ENCODE measurements at regions not wholly inside any gene's neighbourhood (a gene's known extent, or its start where the extent isn't known, plus 50 kb on each side); places are given as distances from the start of the nearest gene placed in this dataset.

- no peaks in the 10 kb centered on the region for H3K27me3 ChIP-seq (ENCODE audit: insufficient read depth)
- H3K4me1 ChIP-seq (ENCODE audit: control insufficient read depth in 1 of 2, insufficient read depth in 2 of 2, low read depth in 1 of 2, low read length in 1 of 2): 0 out of 4 replicates have a peak, but pooled peaks cover 0 to 5% of the 10 kb centered on the region in 2 experiments
- WGBS (ENCODE audit: low lambda C conversion rate): 70% methylated on average over 5 of the region's 5 CpGs
- H4K20me1 ChIP-seq (ENCODE audit: insufficient read depth): no peaks in the 10 kb centered on the region
- no peak overlapping the region for H3K4me3 ChIP-seq (ENCODE audit: low read depth in 2 of 2, low read length in 1 of 2)
- H3K36me3 ChIP-seq (replicated peaks in 1 of 2; ENCODE audit: control insufficient read depth in 1 of 2, insufficient read depth in 2 of 2, low read length in 1 of 2): no peaks in the 10 kb centered on the region
- H3K9me3 ChIP-seq: no peaks in the 10 kb centered on the region
- H2AFZ ChIP-seq (ENCODE audit: low read depth): no peak overlapping the region
- DNase-seq: no peak
- H3K4me2 ChIP-seq: no peak overlapping the region
- H3K79me2 ChIP-seq (ENCODE audit: insufficient read depth): no peaks in the 10 kb centered on the region
- peaks cover 10% of the 10 kb centered on the region for H3F3A ChIP-seq (replicated peaks; ENCODE audit: insufficient read depth)
- TF ChIP-seq GABPA (IDR thresholded peaks at IDR 0.05; ENCODE audit: low read depth) (no peak), TCF12 (IDR thresholded peaks at IDR 0.05) (no peak), RXRA (IDR thresholded peaks at IDR 0.05; ENCODE audit: borderline replicate concordance, low read depth) (no peak), FOSL2 (IDR thresholded peaks at IDR 0.05; ENCODE audit: borderline replicate concordance, low read depth) (no peak), FOXJ3 (CRISPR knock-in tag; IDR thresholded peaks at IDR 0.05) (no peak), FOXM1 (IDR thresholded peaks at IDR 0.05; ENCODE audit: low read depth) (no peak), PBX3 (IDR thresholded peaks at IDR 0.05) (no peak), GATA2 (CRISPR knock-in tag; IDR thresholded peaks at IDR 0.05) (no peak), RAD21 (IDR thresholded peaks at IDR 0.05; ENCODE audit: low read length) (no peak), JUND (IDR thresholded peaks at IDR 0.05) (no peak)
- ChIA-PET CTCF (no interaction called here), POLR2A (no interaction called here)
- no peak overlapping the region for H3K27ac ChIP-seq (ENCODE audit: low read depth in 2 of 2, low read length in 1 of 2)
- no peaks in the 10 kb centered on the region; the same call in 1 of the 2 replicates for H3K9me2 ChIP-seq
- no peak overlapping the region for H3K9ac ChIP-seq
Measured at GRCh38 chr12:25328072-25328712, 77.5 kb upstream of the KRAS start.

GRCh38 chr12:25327321-25327720 is 76.6 kb upstream of the KRAS start:
- Histone ChIP-seq H4K20me1 (ENCODE audit: insufficient read depth) (no peaks in the 10 kb centered on the region), H3F3A (replicated peaks; ENCODE audit: insufficient read depth) (peaks cover 7% of the 10 kb centered on the region), H3K4me2 (no peak overlapping the region), H3K36me3 (replicated peaks in 1 of 2; ENCODE audit: control insufficient read depth in 1 of 2, insufficient read depth in 2 of 2, low read length in 1 of 2) (no peaks in the 10 kb centered on the region), H3K4me1 (ENCODE audit: control insufficient read depth in 1 of 2, insufficient read depth in 2 of 2, low read depth in 1 of 2, low read length in 1 of 2) (0 out of 4 replicates have a peak, but pooled peaks cover 0 to 5% of the 10 kb centered on the region in 2 experiments), H3K9me2 (no peaks in the 10 kb centered on the region; the same call in 1 of the 2 replicates), H3K4me3 (ENCODE audit: low read depth in 2 of 2, low read length in 1 of 2) (no peak overlapping the region), H3K9ac (no peak overlapping the region), H3K27me3 (ENCODE audit: insufficient read depth) (no peaks in the 10 kb centered on the region), H3K79me2 (ENCODE audit: insufficient read depth) (no peaks in the 10 kb centered on the region), H3K27ac (ENCODE audit: low read depth in 2 of 2, low read length in 1 of 2) (no peak overlapping the region), H3K9me3 (no peaks in the 10 kb centered on the region), H2AFZ (ENCODE audit: low read depth) (no peak overlapping the region)
- DNase-seq: no peak
- ChIA-PET POLR2A (no interaction called here), CTCF (no interaction called here)
- no peak for TF ChIP-seq USF2 (IDR thresholded peaks at IDR 0.05; ENCODE audit: borderline replicate concordance, low read depth, low read length)
- TF ChIP-seq SIN3A (IDR thresholded peaks at IDR 0.05; ENCODE audit: borderline replicate concordance, low read depth, low read length): no peak
- no peak for TF ChIP-seq YY1 (IDR thresholded peaks at IDR 0.05; ENCODE audit: low read depth)
- no peak for TF ChIP-seq ELF1 (IDR thresholded peaks at IDR 0.05)
- no peak for TF ChIP-seq ZBTB33 (IDR thresholded peaks at IDR 0.05; ENCODE audit: borderline replicate concordance, low read depth)
- no peak for TF ChIP-seq FOXJ3 (CRISPR knock-in tag; IDR thresholded peaks at IDR 0.05)
- TF ChIP-seq GABPA (IDR thresholded peaks at IDR 0.05; ENCODE audit: low read depth): no peak
- no peak for TF ChIP-seq RXRA (IDR thresholded peaks at IDR 0.05; ENCODE audit: borderline replicate concordance, low read depth)
- TF ChIP-seq FOSL2 (IDR thresholded peaks at IDR 0.05; ENCODE audit: borderline replicate concordance, low read depth): no peak
- no peak for TF ChIP-seq CHD2 (IDR thresholded peaks at IDR 0.05; ENCODE audit: low read length, partially characterized antibody)
- 58% methylated on average over 4 of the region's 4 CpGs for WGBS (ENCODE audit: low lambda C conversion rate)

Measured in SK-N-SH (cell line).